Esophagus squamous epithelium (tissue), 5 donors: ENCODE measurements at regions not wholly inside any gene's neighbourhood (a gene's known extent, or its start where the extent isn't known, plus 50 kb on each side); places are given as distances from the start of the nearest gene placed in this dataset.

Experiments used
- DNase-seq: peaks from one replicate; lab custom pipeline; 2025; lab: John Stamatoyannopoulos, UW
- H3K27ac ChIP-seq, 4 donors: fragments of 200-600 bp; sonication (generic); one replicate each; pipeline ENCODE4 v1.5.1; 2016 to 2019; ENCODE audit warnings: mild to moderate bottlenecking in 1 of 4
- H3K27me3 ChIP-seq, 4 donors: fragments of 200-600 bp; sonication (generic); 1 replicate in 3 of 4; 2 replicates in 1 of 4; pipeline versions ENCODE4 v1.5.1 to v1.6.0; 2017 to 2021; ENCODE audit warnings: antibody characterized with exemption in 1 of 4
- H3K36me3 ChIP-seq, 3 donors: fragments of 200-600 bp; sonication (generic); one replicate each; pipeline ENCODE4 v1.5.1; 2016 to 2019
- H3K4me1 ChIP-seq, 3 donors: fragments of 200-600 bp; sonication (generic); one replicate each; pipeline ENCODE4 v1.5.1; 2017 to 2019
- H3K4me3 ChIP-seq, 4 donors: fragments of 200-600 bp; sonication (generic); 1 replicate in 3 of 4; 2 replicates in 1 of 4; pipeline ENCODE4 v1.5.1; 2016 to 2019; ENCODE audit warnings: mild to moderate bottlenecking in 2 of 4, moderate library complexity in 1 of 4
- H3K9me3 ChIP-seq, 3 donors: fragments of 200-600 bp; sonication (generic); one replicate each; pipeline ENCODE4 v1.5.1; 2016 to 2019
- CTCF ChIP-seq, 6 experiments: fragments of 450-650 bp in 4 of 6; fragments of 200-600 bp in 2 of 6; sonication (generic) in 2 of 6; IDR thresholded peaks; one replicate each; pipeline ENCODE4 v1.5.1; 2016 to 2019; ENCODE audit warnings: antibody characterized with exemption in 6 of 6, mild to moderate bottlenecking in 4 of 6, moderate library complexity in 4 of 6
- POLR2A ChIP-seq, 4 donors: fragments of 450-650 bp; IDR thresholded peaks; one replicate each; pipeline ENCODE4 v1.6.1; 2017; ENCODE audit warnings: antibody characterized with exemption in 4 of 4, mild to moderate bottlenecking in 4 of 4, moderate library complexity in 3 of 4
- WGBS, 2 donors: methylation state at CpG; one replicate each; pipeline ENCODE4 v1.1.5; 2018; 5-methylcytosine and 5-hydroxymethylcytosine counted together
- intact Hi-C: fragments of 100-400 bp; cut with DNase I; formaldehyde crosslinking; loops from one replicate; pipeline ENCODE4 v1.15.0; 2022
- donor health status: DM: yes; HTN: yes; CAD: no.

DNA sequence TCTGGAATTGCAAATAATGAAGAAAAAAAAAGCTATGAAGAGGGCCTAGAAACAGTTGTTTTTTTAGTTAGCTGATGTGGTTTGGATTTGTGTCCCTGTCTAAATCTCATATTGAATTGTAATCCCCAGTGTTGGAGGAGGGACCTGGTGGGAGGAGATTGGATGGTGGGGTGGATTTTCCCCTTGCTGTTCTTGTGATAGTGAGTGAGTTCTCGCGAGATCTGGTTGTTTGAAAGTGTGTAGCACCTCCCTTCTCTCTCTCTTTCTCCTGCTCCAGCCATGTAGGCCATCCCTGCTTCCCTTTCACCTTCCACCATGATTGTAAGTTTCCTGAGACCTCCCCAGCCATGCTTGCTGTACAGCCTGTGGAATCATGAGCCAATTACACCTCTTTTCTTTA lies 126.1 kb downstream of the ASCL4 start:
- Histone ChIP-seq H3K9me3 (no peaks in the 10 kb centered on the region), H3K36me3 (no peaks in the 10 kb centered on the region), H3K27ac (no peak overlapping the region), H3K4me3 (no peak overlapping the region), H3K27me3 (peaks cover 0 to 37% (median 4%) of the 10 kb centered on the region in 4 donors), H3K4me1 (peaks cover 6 to 14% (median 7%) of the 10 kb centered on the region in 3 donors)
- intact Hi-C loops: no loop called here
- TF ChIP-seq CTCF (IDR thresholded peaks at IDR 0.05) (no peak), POLR2A (IDR thresholded peaks at IDR 0.05) (no peak)
- DNase-seq: no peak
- WGBS, 2 donors: 93 to 100% methylated on average over 2 of the region's 2 CpGs

DNA sequence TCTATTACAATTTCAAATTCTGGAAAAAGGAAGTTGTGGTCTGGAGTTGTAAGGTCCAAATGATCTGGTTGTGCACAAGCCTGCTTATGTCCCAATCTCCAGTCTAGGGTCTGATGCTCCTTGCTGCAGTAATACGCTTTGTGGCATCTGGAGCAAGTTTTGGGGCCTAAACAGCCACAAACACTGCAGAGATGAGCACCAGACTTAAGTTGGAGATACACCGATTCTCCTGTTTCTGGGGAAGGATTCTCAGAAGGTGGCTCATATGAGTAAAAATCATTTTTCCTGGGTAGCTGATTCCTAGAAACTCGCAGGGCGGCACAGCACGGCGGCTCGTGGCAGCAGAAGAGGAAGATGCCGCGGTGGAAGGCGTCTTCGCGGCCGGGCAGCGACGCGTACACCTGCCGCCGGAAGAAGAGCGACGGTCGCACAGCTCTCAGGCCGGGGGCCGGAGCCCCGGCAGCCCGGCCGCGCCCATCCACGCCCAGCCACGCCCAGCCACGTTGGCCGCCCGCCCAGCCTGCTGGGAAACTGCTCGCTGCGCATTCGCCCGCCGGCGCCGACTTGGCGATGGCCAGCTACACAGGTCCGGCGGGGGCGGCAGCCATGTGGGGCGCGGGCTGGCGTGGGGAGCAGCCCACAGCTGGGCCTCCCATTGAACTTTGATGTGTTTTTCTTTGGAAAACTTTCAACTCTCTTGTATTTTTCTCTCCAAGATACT lies 129.0 kb downstream of the ASCL4 start:
- 8 to 37% methylated on average over 2 to 11 of the region's 46 CpGs for WGBS, 2 donors
- intact Hi-C loops: no loop called here
- Histone ChIP-seq H3K9me3 (no peaks in the 10 kb centered on the region), H3K36me3 (no peaks in the 10 kb centered on the region), H3K27me3 (peaks cover 0 to 57% (median 7%) of the 10 kb centered on the region in 4 donors), H3K4me3 (peak overlapping the region; percentile 10 to 59 (median 26)), H3K27ac (no peak overlapping the region), H3K4me1 (peaks cover 6 to 14% (median 7%) of the 10 kb centered on the region in 3 donors)
- TF ChIP-seq POLR2A (IDR thresholded peaks at IDR 0.05): peak in 1 of 4 donors; percentile 29
- TF ChIP-seq CTCF (IDR thresholded peaks at IDR 0.05): no peak
- DNase-seq: peak; percentile 1

- no peak for DNase-seq
- intact Hi-C loops: no loop called here
- no peaks in the 10 kb centered on the region for H3K9me3 ChIP-seq
- H3K27ac ChIP-seq: no peak overlapping the region
- TF ChIP-seq CTCF (IDR thresholded peaks at IDR 0.05) (no peak), POLR2A (IDR thresholded peaks at IDR 0.05) (no peak)
- peaks cover 0 to 89% (median 7%) of the 10 kb centered on the region in 4 donors for H3K27me3 ChIP-seq
- 68 to 71% methylated on average over 4 of the region's 4 CpGs for WGBS, 2 donors
- peaks cover 6 to 14% (median 7%) of the 10 kb centered on the region in 3 donors for H3K4me1 ChIP-seq
- no peak overlapping the region for H3K4me3 ChIP-seq
- H3K36me3 ChIP-seq: no peaks in the 10 kb centered on the region
Observed at GRCh38 chr12:107906707-107907106, 132.2 kb downstream of the ASCL4 start.

GRCh38 chr12:107912421-107913004 lies 138.0 kb downstream of the ASCL4 start:
- no peak for DNase-seq
- H3K36me3 ChIP-seq: no peaks in the 10 kb centered on the region
- H3K27me3 ChIP-seq: peaks cover 0 to 77% (median 0%) of the 10 kb centered on the region in 4 donors
- peak overlapping the region in 1 of 4 donors; percentile 47 for H3K4me3 ChIP-seq
- peaks cover 4 to 11% (median 6%) of the 10 kb centered on the region in 3 donors for H3K4me1 ChIP-seq
- TF ChIP-seq CTCF (IDR thresholded peaks at IDR 0.05): peak; percentile 44 to 71 (median 58)
- TF ChIP-seq POLR2A (IDR thresholded peaks at IDR 0.05): no peak
- WGBS, 2 donors: 0 to 6% methylated on average over 16 to 22 of the region's 22 CpGs
- intact Hi-C loops: no loop called here
- H3K27ac ChIP-seq: no peak overlapping the region
- H3K9me3 ChIP-seq: no peaks in the 10 kb centered on the region

DNA sequence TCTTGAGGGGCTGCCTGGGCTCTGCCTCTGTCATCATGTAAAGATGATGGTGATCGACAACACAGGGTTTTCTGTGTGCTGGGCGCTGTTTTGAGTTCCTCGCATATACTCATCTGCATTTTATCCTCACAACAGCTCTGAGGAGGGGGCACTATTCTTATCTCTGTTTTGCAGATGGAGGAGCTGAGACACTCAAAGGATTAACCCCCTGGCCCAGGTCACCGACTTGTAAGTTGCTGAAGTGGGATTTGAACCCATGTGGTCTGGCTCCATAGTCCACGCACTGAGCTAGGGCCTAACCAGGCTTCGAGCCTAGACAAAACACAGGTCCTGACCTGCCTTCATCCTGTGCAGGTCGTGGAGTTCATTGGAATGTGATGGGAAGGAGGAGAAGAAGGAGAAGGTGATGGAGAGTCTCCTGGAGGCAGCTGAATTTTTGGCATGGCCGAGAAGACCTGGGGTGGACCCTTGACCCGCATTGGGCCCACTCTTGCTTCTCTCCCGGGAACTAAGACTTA lies 140.0 kb downstream of the ASCL4 start:
- no peak overlapping the region for H3K27ac ChIP-seq
- no peaks in the 10 kb centered on the region for H3K9me3 ChIP-seq
- no peak for DNase-seq
- intact Hi-C loops: no loop called here
- WGBS, 2 donors: 65 to 70% methylated on average over 9 to 10 of the region's 10 CpGs
- H3K36me3 ChIP-seq: no peaks in the 10 kb centered on the region
- TF ChIP-seq POLR2A (IDR thresholded peaks at IDR 0.05) (no peak), CTCF (IDR thresholded peaks at IDR 0.05) (no peak)
- H3K27me3 ChIP-seq: peaks cover 0 to 77% (median 0%) of the 10 kb centered on the region in 4 donors
- no peak overlapping the region for H3K4me3 ChIP-seq
- peaks cover 6 to 20% (median 7%) of the 10 kb centered on the region in 3 donors for H3K4me1 ChIP-seq
